Trophoblast cell (in vitro differentiated cells and primary cell): ENCODE measurements at regions not wholly inside any gene's neighbourhood (a gene's known extent, or its start where the extent isn't known, plus 50 kb on each side); places are given as distances from the start of the nearest gene placed in this dataset.
"Not testable (repeated sequence)": the region's sequence is repeated elsewhere in the genome, so short reads cannot be mapped to it uniquely, and the experiment has no call there.

ENCODE experiments used
- DNase-seq, 2 donors: peaks; one replicate each; pipeline ENCODE4 v3.0.0-alpha.2; 2016
- H2AFZ ChIP-seq: 2 replicates; pipeline ENCODE4 v1.6.1; 2013; ENCODE audit warnings: low read length, moderate library complexity, mild to moderate bottlenecking; ENCODE audit not compliant: insufficient read depth, poor library complexity
- H2AK5ac ChIP-seq: 2 replicates; pipeline ENCODE4 v1.6.1; 2013; ENCODE audit warnings: mild to moderate bottlenecking, low read length
- H2BK120ac ChIP-seq: 2 replicates; pipeline ENCODE4 v1.6.1; 2013; ENCODE audit warnings: low read length, mild to moderate bottlenecking, moderate library complexity; ENCODE audit not compliant: insufficient read depth, poor library complexity
- H2BK12ac ChIP-seq: 2 replicates; pipeline ENCODE4 v1.6.1; 2013; ENCODE audit warnings: mild to moderate bottlenecking, low read length, moderate library complexity
- H2BK5ac ChIP-seq: 2 replicates; pipeline ENCODE4 v1.6.1; 2013; ENCODE audit warnings: low read length, low read depth, moderate library complexity, mild to moderate bottlenecking; ENCODE audit not compliant: poor library complexity
- H3K14ac ChIP-seq: 2 replicates; pipeline ENCODE4 v1.6.1; 2013; ENCODE audit warnings: mild to moderate bottlenecking, low read length
- H3K18ac ChIP-seq: 2 replicates; pipeline ENCODE4 v1.6.1; 2013; ENCODE audit warnings: mild to moderate bottlenecking, low read length
- H3K23ac ChIP-seq: 2 replicates; pipeline ENCODE4 v1.6.1; 2013; ENCODE audit warnings: low read length
- H3K27ac ChIP-seq: 2 replicates; pipeline ENCODE4 v1.5.1; 2013; ENCODE audit warnings: low read depth, mild to moderate bottlenecking, inconsistent platforms, low read length, moderate library complexity
- H3K27me3 ChIP-seq: 2 replicates; pipeline ENCODE4 v1.6.1; 2013; ENCODE audit warnings: inconsistent platforms, mild to moderate bottlenecking, low read length, moderate library complexity; ENCODE audit not compliant: insufficient read depth
- H3K36me3 ChIP-seq, 2 experiments: 1 replicate in 1 of 2; 2 replicates in 1 of 2; pipeline ENCODE4 v1.6.1; 2013; ENCODE audit warnings: low read length in 2 of 2, mild to moderate bottlenecking in 2 of 2, moderate library complexity in 1 of 2; ENCODE audit not compliant: insufficient read depth in 2 of 2, control insufficient read depth in 1 of 2
- H3K4ac ChIP-seq: 2 replicates; pipeline ENCODE4 v1.6.1; 2013; ENCODE audit warnings: low read depth, mild to moderate bottlenecking, low read length, moderate library complexity
- H3K4me1 ChIP-seq, 2 experiments: 1 replicate in 1 of 2; 2 replicates in 1 of 2; pipeline ENCODE4 v1.6.1; 2013; ENCODE audit warnings: low read length in 2 of 2, mild to moderate bottlenecking in 2 of 2, moderate library complexity in 1 of 2; ENCODE audit not compliant: insufficient read depth in 2 of 2, control insufficient read depth in 1 of 2
- H3K4me2 ChIP-seq: 2 replicates; pipeline ENCODE4 v1.6.1; 2013; ENCODE audit warnings: inconsistent platforms, mild to moderate bottlenecking, low read length, moderate library complexity
- H3K4me3 ChIP-seq: 2 replicates; pipeline ENCODE4 v1.5.1; 2013; ENCODE audit warnings: mild to moderate bottlenecking, low read depth, low read length, inconsistent platforms
- H3K79me1 ChIP-seq: one replicate; pipeline ENCODE4 v1.6.1; 2013; ENCODE audit warnings: low read length
- H3K79me2 ChIP-seq: 2 replicates; pipeline ENCODE4 v1.6.1; 2013; ENCODE audit warnings: low read length, mild to moderate bottlenecking; ENCODE audit not compliant: control insufficient read depth, insufficient read depth, poor library complexity
- H3K9ac ChIP-seq: 2 replicates; pipeline ENCODE4 v1.6.1; 2013; ENCODE audit warnings: mild to moderate bottlenecking, low read length
- H3K9me3 ChIP-seq: 2 replicates; pipeline ENCODE4 v1.6.1; 2013; ENCODE audit warnings: low read depth, mild to moderate bottlenecking, control low read depth, inconsistent platforms, low read length; ENCODE audit not compliant: insufficient read depth
- H4K12ac ChIP-seq: 2 replicates; pipeline ENCODE4 v1.6.1; 2013; ENCODE audit warnings: low read depth, mild to moderate bottlenecking, low read length, moderate library complexity
- H4K8ac ChIP-seq: 2 replicates; pipeline ENCODE4 v1.6.1; 2013; ENCODE audit warnings: low read depth, mild to moderate bottlenecking, low read length, moderate library complexity
- H4K91ac ChIP-seq: one replicate; pipeline ENCODE4 v1.6.1; 2013; ENCODE audit warnings: low read depth, mild to moderate bottlenecking, low read length, moderate library complexity
- WGBS: extraction: QIAGEN DNeasy Blood & Tissue Kit; methylation state at CpG from one replicate; pipeline ENCODE4 v1.1.7; 2013; ENCODE audit warnings: missing lambda C conversion rate; ENCODE audit not compliant: insufficient read length, insufficient coverage; ENCODE audit errors: extremely low coverage; 5-methylcytosine and 5-hydroxymethylcytosine counted together

GRCh38 chr21:9757118-9757517 lies 764.3 kb upstream of the TPTE start:
- not testable (repeated sequence) for H3K4me2 ChIP-seq, H3K4ac ChIP-seq, H3K14ac ChIP-seq, H3K79me1 ChIP-seq, H2BK12ac ChIP-seq, H3K36me3 ChIP-seq, H3K4me3 ChIP-seq, H4K8ac ChIP-seq, DNase-seq, H2AK5ac ChIP-seq, H4K12ac ChIP-seq, H2BK5ac ChIP-seq, H2BK120ac ChIP-seq, H3K27me3 ChIP-seq, H3K4me1 ChIP-seq, H3K18ac ChIP-seq, H3K27ac ChIP-seq, H2AFZ ChIP-seq, H3K23ac ChIP-seq, H3K79me2 ChIP-seq, H4K91ac ChIP-seq, H3K9ac ChIP-seq
- whole genome bisulfite sequencing = no CpG with 5 or more reads among the region's 9 CpGs
- peaks cover 26% of the 10 kb centered on the region for H3K9me3 ChIP-seq

- H3K14ac ChIP-seq, DNase-seq, H3K36me3 ChIP-seq, H3K4me2 ChIP-seq, H3K27me3 ChIP-seq, H2AFZ ChIP-seq, H3K4me3 ChIP-seq, H3K4ac ChIP-seq, H4K91ac ChIP-seq, H2BK120ac ChIP-seq, H2AK5ac ChIP-seq, H2BK12ac ChIP-seq, H3K27ac ChIP-seq, H3K9ac ChIP-seq, H4K8ac ChIP-seq, H4K12ac ChIP-seq, H3K18ac ChIP-seq, H2BK5ac ChIP-seq, H3K23ac ChIP-seq, H3K79me2 ChIP-seq, H3K79me1 ChIP-seq, H3K4me1 ChIP-seq: not testable (repeated sequence)
- no CpG with 5 or more reads among the region's 9 CpGs for WGBS
- peaks cover 23% of the 10 kb centered on the region for H3K9me3 ChIP-seq
Observed at GRCh38 chr21:9757572-9757971, 763.8 kb upstream of the TPTE start.

GRCh38 chr21:9758141-9758540 lies 763.2 kb upstream of the TPTE start:
- Histone ChIP-seq H2BK12ac (no peak overlapping the region), H3K27me3 (no peaks in the 10 kb centered on the region), H4K8ac (no peak overlapping the region), H3K4me3 (no peak overlapping the region), H3K79me1 (no peaks in the 10 kb centered on the region), H4K91ac (no peak overlapping the region), H3K9ac (no peak overlapping the region), H3K27ac (no peak overlapping the region), H2BK120ac (no peak overlapping the region), H3K79me2 (no peaks in the 10 kb centered on the region), H3K23ac (no peak overlapping the region), H3K14ac (no peak overlapping the region), H3K9me3 (peaks cover 21% of the 10 kb centered on the region), H3K4me2 (no peak overlapping the region), H3K4ac (no peak overlapping the region), H3K18ac (no peak overlapping the region), H2AK5ac (no peak overlapping the region), H2AFZ (no peak overlapping the region), H2BK5ac (no peak overlapping the region), H3K36me3 (no peaks in the 10 kb centered on the region), H4K12ac (no peak overlapping the region), H3K4me1 (no peaks in the 10 kb centered on the region)
- no peak for DNase-seq
- no CpG with 5 or more reads among the region's 6 CpGs for WGBS

DNA sequence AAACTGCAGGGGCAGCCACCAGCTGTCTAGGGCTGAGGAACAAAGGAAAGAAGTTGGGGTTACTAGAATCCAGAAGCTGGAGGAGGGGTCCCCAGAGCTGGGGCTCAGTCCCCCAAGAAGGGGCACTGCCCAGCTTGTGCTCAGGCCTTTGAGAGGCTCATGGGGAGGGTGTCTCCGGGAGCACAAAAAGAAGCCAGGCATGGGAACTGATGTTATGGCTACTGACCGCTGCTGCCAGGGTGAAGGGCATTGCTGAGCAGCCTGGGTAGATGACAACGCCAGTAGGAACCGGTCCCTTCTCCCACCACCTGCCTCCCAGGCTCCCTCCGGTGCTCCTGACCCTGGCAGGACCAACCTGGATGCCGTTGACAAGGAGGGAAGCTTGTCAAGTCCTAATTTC lies 762.5 kb upstream of the TPTE start:
- Histone ChIP-seq H3K23ac (no peak overlapping the region), H3K4me2 (no peak overlapping the region), H3K9ac (no peak overlapping the region), H3K4me1 (no peaks in the 10 kb centered on the region), H3K36me3 (no peaks in the 10 kb centered on the region), H4K91ac (no peak overlapping the region), H3K18ac (no peak overlapping the region), H3K27me3 (no peaks in the 10 kb centered on the region), H2BK120ac (no peak overlapping the region), H4K12ac (no peak overlapping the region), H2AK5ac (no peak overlapping the region), H2BK12ac (no peak overlapping the region), H2BK5ac (no peak overlapping the region), H3K4ac (no peak overlapping the region), H3K14ac (no peak overlapping the region), H3K9me3 (peaks cover 23% of the 10 kb centered on the region), H3K27ac (no peak overlapping the region), H3K79me1 (no peaks in the 10 kb centered on the region), H3K4me3 (no peak overlapping the region), H3K79me2 (no peaks in the 10 kb centered on the region), H4K8ac (no peak overlapping the region), H2AFZ (no peak overlapping the region)
- WGBS = no CpG with 5 or more reads among the region's 6 CpGs
- no peak for DNase-seq
